Fibroblast of gingiva (primary cell): ENCODE measurements at regions not wholly inside any gene's neighbourhood (a gene's known extent, or its start where the extent isn't known, plus 50 kb on each side); places are given as distances from the start of the nearest gene placed in this dataset.

Experiments
- DNase-seq: peaks from one replicate; pipeline ENCODE4 v3.0.0-alpha.2; 2011; ENCODE audit warnings: low read depth

DNA sequence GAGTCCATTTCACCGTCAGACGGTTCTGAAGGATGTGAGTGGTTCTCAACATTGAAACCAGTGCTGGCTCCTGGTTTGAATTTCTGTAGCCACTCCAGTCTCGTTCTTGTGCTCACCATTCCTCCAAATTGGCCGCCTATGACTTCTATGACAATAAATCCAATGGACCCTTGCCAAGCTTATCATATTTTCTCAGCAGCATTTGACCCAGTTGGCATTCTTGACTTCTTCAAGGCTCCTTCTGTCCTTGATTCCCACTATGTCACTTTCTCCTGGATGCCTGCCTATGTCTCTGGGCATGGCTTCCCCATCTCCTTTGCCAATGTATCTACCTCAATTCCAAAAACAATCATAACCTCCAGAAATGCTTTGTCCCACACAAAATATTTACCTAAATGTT is 756.0 kb upstream of the NRSN1 start:
- no peak for DNase-seq

DNA sequence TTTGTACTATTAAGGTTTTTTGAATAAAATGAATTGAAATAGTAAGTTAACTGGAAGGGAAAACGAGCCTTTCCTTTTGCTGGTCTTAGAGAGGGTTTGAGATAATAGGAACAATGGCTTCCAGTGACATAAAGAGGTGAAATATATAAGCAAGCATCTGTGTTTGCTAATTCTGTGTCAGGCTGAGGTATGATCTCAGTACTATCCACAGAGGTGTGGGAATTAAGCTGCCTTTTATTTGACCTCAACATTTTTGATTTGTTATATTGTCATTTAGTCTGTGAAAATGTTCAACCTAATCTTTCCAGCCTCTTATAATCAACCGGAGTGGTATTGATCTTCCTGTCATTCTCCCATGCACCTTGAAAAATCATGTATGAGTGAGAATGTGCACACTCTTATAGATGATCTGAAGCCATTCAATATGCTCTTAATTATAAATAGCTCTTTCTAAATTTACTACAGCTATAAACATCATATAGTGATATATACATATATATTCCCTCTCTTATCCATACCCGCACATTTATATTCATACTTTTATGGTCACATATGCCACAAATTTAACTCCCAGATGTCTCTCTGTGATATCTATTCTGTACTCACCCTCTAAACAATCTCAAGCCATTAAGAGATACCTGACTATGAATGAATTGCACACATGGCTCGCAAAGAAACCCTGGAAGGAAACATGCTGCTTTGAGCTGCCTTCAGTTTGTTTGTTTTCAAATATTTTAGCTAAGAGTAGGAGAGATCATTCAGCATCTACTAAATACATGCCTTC is 754.7 kb upstream of the NRSN1 start:
- no peak for DNase-seq

DNA sequence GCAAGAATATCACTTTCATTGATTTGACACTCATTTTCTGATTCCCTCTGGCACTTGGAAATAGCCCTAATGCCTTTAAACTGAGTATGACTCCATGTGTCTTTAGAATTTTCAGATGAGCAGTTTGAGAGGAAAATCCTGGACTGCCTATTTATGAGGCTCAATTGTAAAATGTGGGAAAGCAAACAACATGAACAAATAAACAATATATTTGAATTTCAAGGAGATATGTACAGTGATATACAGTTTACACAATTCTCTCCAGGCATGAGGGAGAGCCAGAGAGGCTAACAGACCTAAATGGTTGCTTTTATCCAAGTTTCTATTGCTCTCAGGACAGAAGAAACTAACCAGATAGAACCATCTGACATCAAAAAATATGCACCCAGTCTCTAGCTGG is 748.2 kb upstream of the NRSN1 start:
- DNase-seq, result no peak

DNA sequence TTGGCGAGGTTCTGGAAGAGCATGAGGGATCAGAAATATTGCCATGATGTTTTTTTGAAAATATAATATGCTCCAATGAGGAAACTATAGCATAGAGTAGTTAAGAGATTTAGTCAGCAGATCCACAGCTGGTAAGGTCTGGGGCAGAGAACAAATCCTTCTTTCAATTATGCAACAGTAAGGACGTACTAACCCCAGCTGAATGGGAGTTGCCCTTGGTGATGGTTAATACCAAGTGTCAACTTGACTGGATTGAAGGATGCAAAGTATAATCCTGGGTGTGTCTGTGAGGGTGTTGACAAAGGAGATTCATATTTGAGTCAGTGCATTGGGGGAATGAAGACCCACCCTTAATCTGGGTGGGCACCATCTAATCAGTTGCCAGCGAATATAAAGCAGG is 745.5 kb upstream of the NRSN1 start:
- DNase-seq, result no peak

DNA sequence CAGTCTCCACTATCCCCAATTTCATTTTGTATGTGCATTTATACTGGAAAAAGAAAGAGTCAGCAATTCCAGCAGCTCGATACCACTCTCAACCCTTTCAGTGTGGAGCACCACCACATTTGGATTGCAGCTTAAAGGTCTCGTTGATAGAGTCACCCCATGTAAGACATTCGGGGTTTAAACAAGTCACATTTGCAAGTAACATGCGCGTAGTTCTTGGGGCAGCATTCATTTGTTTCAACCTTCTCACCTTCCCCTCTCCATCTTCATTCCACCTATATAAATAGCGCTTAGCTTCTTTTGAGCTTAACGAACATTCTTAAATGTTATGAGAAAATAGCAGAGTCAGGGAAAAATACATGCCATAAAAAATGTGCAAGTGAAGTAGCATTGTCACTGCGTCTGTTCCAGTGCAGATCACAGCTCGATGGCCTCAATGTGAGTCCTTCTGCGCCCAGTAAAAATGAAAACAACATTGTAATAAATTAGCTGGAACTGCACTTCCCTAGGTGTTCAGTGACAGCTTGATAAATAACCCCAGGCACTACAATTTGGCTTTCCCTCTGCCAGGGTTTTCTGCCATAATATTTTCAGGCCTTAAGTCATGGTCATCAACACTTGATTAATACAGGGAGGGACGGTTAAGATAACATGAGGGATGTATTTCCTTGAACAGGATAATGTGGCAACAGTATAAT is 737.8 kb upstream of the NRSN1 start:
- no peak for DNase-seq

DNA sequence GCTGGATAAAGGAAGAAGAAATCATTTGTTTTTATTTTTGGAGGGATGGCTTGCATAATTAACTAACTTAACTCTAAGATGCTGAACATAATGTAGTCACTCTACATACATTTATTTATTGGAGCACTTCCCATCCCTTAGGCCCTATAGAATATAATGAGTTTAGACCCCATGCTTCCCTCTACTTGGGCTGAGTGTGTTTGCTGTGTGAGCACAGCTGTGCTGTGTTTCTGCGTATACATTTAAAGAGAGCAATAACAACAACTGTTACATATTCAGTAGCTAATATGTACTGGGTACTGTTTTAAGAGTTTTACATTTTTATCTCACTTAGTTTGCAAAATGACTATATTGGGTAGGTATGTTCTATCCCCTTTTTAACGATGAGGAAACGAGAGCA is 736.6 kb upstream of the NRSN1 start:
- no peak for DNase-seq

DNA sequence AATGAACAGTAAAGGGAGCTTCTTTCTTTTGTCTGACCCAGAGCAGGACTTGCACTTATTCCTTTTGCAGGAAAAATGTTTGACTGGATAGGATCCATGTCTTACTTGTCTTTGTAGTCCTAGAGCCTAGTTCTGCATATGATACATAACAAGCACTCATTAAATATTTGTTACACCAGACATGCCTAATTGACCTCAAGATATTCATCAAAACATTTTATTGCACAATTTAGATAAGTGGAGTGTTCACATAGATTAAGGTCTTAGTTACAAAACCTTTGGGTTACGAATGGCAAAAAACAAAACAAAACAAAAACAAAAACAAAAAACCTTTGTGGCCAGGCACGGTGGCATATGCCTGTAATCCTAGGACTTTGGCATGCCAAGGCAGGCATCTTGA is 735.8 kb upstream of the NRSN1 start:
- DNase-seq, result no peak

DNA sequence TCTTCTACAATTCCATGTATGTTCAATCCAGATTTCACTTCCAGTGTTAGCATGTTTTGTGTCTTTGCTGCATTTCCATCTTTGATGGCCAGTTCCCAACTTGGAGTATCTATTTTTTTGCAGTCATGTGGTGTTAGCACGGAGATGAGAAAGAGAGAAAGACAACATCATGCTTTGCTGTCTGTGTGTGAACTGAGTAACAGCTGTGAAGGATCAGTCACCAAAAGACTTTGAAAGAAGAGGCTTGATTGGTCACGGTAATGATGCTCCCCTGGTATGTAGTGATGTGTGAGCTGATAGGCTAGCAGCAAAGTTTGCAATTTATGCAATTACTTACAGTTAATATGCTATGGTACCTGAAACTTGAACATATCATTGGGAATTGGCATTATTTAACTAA is 731.3 kb upstream of the NRSN1 start:
- DNase-seq, result no peak

DNA sequence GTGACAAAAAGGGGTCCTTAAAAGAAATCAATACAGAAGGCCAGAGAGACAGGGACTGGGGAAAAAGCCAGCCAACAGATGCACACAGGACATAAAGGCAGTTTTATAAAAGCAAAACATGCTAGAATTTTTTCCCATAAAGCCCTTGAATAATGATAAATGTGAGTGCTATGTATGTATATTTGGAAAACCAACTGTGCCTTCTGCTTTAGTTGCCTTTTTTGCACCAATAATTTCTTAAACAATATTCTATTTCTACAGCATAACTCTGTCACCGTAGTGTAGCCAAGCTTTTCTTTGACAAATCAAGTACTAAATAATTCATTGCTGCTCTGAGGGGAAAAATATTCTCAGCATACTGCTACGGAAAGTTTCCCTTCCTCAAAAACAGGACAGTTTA is 730.6 kb upstream of the NRSN1 start:
- no peak for DNase-seq

DNA sequence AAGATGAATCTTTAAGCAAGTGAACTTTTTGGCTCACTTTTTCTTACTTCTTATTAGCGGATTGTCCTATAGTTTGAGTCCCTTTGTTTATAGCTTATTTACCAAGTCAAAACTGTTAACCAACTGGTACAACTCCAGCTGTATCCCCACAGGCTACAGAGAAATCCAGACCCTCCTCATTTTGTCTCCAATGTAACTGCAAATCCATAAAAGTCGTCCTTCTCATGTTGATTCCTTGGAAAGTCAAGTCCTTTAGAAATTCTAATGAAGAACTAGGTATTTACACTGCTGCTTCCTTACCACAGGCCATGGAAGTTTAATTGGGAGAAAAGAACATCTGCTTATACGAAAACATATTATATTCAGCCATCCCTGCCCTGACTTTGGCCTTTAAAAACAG is 729.1 kb upstream of the NRSN1 start:
- DNase-seq, result no peak

DNA sequence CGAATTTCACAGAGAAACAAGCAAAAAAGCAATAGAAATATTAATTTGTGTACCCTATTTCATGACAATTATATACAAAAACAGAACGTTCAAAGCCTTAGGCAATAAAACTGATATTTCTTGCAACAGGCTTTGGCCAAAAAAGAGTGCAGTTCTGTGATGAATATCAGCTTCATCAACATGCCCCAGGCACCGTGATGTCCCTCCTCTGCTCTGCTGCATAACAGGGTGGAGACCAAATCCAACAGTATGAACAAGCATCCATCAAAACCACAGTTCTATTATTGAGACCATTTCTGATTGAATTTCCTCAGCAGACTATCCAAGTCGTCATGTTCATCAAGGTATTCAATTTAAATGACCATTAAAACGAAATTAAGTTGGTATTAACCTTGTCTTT is 722.6 kb upstream of the NRSN1 start:
- peak; percentile 9 for DNase-seq

DNA sequence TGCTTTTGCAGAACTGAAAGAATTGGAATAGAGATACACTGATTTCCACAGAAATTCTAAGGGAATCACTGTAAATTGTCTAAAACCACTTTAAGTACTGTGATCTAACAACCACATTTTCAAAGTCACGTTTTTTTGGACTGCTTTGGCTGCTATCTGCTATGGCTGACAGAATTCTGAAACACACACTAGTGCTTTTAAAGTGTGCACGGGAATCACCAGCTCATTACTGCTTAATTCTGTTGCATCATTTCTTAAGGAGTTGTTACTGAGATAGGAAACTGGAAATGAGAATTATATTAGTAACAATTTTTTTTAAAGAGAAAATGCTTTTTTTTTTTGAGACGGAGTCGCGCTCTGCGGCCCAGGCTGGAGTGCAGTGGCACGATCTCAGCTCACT is 716.5 kb upstream of the NRSN1 start:
- no peak for DNase-seq

DNA sequence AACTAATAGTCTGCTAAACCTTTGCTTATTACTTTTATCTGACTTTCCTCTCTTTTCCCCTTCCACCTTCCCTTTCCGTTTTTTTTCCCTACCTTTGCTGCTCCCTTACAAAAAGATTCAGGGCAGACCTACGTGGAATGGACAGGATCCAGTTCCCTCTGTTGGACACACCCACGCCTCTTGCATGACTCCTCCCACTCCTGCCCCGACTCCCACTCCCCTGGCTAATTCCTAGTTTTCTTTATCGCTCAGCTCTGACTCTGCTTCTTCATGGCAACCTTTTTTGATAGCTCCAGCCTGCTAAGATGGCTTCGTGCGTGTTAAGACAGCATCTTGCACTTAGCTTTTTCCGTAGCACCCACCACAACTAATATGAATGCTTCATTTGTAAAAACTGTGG is 715.6 kb upstream of the NRSN1 start:
- no peak for DNase-seq

DNA sequence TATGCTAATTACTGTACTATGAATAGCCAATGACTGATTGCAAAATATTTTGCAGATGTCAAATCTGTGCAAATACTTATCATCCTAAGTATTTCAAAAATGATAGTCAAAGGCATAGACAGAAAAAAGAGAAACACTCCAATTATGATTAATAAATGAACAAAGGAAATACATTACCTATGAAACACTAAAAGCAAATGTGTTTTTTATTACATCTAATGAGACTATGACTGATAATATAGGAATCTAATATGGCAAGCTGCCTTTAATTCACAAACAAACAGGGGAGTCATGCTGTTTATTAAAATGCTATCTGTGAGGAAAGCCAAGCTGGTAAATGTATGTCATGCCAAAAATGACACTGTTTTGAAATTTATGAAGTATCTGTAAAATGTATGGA is 713.2 kb upstream of the NRSN1 start:
- DNase-seq, result peak; percentile 32

DNA sequence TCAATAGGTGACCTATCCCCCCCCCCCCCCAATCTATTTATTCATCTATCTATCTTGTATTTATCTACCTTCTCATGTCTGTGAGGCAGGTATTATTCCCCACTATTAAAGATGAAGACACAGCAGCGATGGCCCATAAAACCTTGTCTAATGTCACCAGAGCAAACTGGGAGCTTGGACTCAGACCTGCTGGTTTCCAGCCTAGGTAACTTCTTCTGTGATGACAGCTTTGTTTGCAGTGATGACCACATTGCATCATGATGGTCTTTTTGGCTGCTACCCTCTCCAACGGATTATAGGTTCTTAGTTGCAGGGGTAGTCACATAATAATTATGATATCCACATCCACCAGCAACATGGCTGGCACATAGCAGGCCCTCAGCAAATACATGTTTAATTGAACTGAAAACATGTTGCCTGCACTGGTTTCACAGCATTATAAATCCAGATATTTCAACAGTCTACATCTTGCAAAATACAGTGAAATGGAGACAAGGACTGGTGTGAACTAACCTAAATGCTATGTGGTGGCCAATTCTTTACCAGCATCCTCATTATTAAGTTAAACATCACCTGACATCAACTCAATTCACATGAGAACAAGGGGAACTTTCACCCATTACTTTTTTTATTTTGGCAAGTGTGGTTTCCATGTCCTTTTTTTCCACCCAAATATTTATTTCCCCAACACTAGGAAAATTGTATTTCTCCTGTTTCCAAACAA is 712.5 kb upstream of the NRSN1 start:
- DNase-seq, result peak; percentile 83

DNA sequence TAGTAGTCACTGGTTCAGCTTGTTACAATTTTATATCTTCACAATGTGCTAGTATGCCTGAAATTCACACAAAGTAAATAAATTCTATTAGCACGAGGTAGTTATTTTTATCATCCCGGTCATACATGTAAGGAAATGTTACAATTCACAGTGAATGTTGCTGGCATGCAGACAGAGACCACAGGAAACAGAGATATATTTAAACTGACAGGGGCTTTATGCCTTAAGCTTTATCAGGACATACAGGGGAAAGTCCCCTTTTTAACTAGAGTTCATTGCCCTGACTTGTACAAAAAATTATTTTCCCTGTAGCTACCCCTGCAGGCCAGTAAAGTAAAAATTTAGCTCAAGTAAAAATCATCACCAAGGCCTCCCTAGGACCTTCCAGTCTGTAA is 712.0 kb upstream of the NRSN1 start:
- peak; percentile 87 for DNase-seq

DNA sequence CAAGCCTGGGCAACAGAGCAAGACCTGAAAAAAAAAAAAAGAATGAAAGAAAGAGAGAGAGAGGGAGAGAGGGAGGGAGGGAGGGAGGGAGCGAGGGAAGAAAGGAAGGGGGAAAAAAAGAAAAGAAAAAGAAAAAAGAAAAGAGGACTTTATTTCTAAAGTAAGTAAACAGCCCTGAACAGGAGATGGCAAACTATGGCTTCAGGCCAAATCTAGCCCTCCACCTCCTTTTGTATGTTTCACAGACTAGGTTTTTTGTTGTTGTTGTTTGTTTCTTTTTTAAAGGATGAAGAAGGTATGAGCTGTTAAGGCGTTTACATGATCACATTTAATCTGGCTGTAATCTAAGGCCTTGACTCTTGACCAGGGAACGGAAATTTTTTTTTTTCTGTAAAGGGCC is 711.1 kb upstream of the NRSN1 start:
- DNase-seq, result no peak

DNA sequence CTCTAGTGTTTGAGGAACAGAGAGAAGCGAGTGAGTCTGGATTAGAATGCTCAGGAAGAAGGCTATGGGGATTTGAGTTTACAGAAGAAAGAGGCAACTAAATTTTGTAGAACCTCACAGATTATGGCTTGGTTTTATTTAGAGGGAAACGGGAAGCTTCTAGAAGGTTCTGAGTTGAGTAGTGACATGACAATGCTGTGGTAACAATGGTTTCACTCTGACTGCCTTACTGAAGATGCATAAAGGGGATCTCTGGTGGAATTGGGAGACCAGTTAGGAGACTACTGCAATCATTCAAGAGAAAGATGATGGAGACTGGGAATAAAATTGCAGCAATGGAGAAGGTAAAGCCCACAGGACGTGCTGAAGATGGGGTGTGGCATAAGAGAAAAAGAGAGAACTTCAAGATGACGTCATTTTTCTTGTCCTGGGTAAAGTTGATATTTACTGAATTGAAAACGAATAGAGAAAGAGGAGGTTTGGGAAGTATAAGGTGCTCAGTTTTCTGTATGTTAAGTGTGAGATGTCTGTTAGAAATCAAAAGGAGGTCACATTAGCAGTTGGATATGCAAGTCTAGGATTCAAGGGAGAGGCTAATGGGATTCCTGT is 710.1 kb upstream of the NRSN1 start:
- no peak for DNase-seq

DNA sequence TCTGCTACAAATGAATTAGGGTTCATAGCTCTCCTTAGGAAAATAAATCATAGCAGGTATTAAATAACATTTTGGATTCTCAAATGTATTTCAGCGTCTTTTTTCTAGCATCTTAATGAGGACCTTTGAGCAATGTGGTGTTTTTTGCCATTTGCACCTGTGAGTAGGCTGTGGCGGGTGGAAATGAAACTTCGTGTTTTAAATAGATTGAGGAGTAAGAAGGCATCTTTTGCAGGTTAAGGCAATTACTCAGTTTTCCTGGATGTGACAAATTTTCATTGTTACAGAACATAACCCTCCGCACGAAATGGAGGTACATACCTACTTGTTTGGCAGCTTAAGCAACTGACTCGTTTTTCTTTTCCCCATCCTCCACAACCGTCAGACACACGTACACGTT is 708.9 kb upstream of the NRSN1 start:
- no peak for DNase-seq

DNA sequence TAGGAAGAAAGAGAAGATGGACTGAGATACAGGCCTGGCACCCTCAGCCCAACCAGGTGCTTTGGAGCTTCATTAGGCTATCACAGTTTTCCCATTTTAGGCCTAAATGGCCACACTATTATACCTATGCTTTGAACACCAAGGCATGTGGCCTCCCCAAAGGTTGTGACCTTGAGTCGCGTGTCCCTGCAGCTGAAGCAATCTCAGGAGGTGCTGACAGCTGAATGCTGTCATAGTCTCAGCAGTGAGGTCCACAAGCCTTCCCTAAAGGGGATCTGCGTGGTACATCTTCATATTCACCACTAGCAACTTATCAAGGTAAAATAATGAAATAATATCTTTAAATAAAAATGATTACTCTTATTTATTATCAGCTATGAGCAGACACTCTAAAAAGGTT is 707.9 kb upstream of the NRSN1 start:
- no peak for DNase-seq

DNA sequence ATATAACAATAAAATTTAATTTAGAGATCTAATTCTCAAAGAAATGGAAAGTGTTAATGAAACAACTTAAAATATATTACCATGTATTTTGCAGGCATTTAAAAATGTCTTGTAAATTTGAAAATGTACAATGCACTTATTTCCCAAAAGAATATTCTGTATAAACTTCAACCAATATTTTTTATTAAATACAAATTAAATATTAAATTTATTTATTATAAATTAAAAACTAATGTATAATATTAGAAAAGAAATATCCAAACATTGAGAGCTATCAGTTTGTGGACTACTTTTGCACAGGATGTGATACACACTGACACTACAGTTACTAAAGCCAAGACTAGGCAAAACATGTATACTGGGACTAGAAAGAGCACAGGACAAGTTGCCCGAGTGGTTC is 707.0 kb upstream of the NRSN1 start:
- DNase-seq, result no peak

DNA sequence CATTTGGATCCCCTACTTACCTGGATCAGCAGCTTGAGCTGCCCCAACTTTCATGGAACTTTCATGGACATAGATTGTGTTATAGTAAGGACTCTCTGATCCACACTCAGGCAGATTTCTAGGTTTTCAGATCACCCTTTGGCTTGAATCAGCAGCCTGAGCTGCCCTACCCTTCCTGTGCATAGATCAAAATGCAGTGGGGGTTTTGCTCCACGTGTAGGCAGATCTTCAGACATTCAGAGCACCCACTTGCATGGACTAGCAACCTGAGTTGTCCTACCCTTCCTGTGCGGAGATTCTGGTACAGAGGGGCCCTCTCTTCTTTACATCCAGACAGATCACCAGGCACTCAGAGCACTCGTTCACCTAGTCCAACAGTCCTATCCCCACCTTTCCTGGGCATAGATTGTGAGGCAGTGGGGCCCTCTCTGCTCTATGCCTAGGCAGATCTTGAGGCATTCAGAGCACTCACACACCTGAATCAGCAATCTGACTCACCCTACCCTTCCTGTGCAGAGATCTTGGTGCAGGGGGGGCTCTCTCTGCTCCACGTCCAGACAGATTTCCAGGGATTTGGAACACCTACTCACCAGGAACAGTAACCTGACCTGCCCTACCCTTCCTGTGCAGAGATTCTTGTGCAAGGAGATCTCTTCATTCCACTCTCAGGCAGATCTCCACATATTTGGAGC is 705.2 kb upstream of the NRSN1 start:
- no peak for DNase-seq
